Stimulated activated CD8-positive, alpha-beta memory T cell treated with anti-CD3 and anti-CD28 coated beads, Interleukin-7, amount 100 ng/mL, for 24 hours (primary cell): ENCODE measurements at regions not wholly inside any gene's neighbourhood (a gene's known extent, or its start where the extent isn't known, plus 50 kb on each side); places are given as distances from the start of the nearest gene placed in this dataset.

Source experiments
- DNase-seq: peaks from one replicate; pipeline ENCODE4 v3.0.0-alpha.2; 2020; ENCODE audit warnings: low read depth

DNA sequence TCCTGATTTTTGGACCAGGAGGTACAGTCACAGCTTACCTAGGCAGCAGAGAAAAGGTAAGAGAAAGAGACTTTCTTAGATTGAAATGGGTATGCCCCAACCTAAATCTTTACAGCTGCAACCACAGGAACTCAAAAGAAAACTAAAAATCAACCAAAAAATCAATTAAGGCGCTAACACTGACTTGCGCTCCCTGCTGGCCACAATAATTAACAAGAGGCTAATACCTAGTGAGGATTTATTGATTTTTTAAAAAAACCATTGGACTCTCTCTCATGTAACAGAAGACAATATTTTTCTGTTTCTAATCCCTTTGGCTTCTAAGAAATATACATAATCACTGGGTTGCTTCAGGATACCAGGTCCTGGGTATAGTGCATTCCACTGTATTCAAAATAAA is 153.9 kb upstream of the TENM3 start:
- no peak for DNase-seq

DNA sequence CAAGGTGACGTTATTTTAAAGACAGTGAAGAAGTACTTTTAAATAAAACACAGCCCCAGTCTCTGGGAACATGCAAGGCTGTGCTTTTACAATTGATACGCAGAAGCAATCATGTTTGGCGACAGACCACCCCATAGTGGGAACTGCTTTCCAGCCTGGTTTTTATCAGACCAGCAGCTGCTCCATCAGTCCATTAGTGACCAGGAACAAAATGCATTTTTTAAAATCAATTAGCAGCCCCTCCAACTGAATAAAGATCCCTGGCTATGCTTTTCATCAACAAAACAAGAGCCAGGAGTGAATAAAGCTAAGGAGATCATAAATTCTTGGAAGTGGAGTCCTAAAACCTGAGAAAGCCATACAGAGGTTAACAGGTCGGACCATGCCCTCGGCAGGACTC is 153.0 kb upstream of the TENM3 start:
- no peak for DNase-seq

DNA sequence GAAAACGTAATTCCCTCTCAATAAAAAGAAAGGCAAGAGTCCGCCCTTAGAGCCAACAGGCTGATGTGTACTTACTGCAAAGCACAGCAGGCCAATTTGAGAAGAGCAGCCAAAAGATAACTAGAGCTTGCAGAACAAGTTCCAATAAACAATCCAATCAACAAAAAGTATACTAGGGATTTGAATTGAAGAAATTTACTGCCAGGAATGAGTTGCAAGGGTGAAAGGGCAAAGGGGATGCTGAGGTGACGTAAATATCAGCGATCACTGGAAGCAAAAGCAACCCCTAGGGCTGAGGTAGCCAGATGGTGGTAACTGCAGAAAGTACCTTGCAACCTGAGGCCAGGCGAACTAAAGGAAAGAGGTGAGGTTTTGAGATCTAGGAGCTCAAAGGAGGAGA is 152.1 kb upstream of the TENM3 start:
- no peak for DNase-seq

DNA sequence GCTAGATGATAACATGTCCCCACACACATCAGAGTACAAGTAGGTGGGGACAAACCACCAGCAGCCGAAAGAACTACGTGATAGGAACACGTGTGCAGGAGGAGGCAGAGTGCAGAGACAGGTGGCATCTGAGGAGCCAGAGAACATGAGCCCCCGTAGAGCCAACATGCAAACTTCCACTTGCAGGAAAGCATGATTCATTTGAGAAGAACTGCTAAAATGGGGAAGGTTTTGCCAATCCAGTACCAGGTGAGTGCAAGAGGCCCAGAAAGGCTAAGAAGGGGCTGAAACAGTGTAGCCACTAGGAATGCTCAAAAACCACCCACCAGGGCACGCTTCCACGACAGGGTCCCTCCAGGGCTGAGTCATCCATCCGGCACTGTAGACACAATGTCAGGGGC is 149.8 kb upstream of the TENM3 start:
- DNase-seq: no peak

DNA sequence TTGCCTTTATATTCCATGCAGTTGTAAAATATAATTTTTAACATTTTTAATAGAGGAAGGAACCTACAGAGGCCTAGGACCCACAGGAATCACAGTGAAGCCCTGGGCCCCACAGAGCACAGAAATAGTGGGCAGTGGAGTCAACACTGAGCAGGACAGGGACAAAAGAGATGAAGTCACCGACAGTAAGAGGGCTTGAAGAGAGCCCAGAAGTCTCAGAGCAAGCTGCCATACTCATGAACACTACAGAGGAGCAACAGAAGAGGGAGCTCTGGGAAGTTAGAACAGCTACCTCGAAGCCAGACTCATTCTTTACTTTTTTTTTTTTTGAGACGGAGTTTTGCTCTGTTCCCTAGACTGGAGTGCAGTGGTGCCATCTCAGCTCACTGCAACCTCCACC is 149.3 kb upstream of the TENM3 start:
- DNase-seq: no peak

DNA sequence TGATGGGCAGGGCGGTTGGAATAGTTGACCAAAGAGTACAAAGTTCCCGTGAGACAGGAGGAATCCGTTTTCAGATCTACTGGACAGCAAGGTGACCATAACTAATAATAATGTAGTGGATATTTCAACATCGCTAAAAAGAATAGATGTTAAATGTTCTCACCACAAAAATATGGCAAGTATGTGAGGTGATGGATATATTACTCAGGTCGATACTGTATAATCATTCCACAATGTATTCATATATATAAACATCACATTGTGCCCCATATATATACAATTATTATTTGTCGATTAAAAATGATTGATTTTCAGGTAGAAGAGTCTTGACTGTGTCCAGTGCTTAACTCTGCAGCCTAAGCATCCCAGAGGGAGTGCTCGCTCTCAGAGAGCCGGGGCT is 141.6 kb upstream of the TENM3 start:
- no peak for DNase-seq

DNA sequence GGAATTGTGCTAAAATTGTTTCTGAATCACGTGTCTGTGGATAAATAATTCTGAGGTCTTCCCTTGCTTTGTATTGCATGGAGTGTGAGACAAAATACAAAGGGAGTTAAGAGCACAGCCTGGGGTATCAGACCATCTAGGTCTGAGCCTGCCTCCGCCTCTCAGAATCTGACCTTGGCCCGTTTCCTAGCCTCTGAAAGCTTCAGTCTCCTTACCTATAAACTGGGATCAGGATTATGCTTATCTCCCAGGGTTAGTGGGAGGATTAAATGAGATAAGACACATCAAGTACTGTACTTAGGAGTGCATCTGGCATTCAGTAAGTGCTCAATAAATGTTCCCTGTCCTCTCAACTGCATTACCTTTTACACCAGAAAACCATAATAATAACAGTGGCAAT is 140.6 kb upstream of the TENM3 start:
- DNase-seq: no peak

DNA sequence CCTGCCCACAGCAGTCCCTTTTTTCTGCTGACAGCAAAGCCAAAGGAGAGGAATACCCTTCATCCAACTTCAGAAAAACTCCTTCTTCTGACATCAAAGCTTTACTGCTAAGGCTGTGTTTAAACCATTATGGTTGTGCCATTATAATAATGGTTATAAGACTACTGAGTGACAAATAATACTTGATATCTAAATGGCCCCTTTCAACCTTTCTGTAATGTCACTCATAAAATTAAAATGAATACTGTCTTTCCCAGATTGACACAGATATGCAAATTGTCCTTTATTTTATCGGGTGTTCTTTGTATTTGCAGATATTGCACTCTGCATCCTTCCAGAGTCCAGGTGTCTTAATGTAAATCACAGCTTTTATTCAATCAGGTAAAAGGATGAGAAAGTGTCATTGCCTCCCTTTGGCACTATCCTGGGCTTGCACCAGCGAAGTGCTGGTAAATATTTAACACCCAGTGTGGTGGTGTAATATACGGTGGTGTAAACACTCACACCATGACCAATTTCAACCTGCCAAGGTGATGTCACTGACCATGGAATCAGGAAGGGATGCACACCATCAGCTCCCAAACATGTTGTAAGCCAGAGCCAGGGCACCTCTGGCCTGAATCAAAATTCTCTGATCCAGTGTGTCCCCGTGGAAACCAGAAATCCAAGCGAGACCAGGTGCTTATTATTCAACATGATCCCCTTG is 139.4 kb upstream of the TENM3 start:
- DNase-seq: no peak

DNA sequence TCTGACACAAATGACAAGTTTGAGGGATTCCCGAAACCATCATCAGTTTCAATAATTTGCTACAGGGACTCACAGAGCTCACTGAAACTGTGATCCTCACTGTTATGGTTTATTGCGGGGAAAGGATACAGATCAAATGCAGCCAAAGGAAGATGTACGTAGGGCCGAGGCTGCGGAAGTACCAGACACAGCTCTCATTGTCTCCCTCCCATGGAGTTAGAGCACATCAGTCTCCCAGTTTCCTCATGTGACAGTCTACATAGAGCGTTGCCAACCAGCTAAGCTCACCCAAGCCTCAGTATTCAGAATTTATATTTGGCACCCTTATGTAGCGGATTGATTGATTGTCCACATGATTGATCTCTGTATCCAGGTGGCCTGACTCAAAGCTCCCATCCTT is 137.8 kb upstream of the TENM3 start:
- no peak for DNase-seq

DNA sequence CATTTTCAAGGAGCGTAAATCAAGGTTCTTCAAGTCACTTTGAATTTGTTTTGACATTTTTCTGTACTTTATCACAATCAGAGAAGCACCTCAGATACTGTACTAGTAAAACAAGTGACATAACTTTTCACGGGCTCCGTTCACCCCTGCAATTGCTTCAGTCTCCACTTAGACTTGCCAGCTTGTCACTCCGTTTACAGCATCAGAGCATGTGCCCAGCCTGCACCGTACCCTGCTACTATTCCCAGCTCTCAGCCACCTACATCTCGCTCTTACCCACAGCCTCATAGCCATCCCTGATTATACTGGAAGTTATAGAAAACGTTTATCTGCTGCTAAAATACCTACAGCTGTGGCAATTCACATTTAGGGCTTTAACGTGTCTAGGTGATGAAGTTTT is 135.3 kb upstream of the TENM3 start:
- no peak for DNase-seq

DNA sequence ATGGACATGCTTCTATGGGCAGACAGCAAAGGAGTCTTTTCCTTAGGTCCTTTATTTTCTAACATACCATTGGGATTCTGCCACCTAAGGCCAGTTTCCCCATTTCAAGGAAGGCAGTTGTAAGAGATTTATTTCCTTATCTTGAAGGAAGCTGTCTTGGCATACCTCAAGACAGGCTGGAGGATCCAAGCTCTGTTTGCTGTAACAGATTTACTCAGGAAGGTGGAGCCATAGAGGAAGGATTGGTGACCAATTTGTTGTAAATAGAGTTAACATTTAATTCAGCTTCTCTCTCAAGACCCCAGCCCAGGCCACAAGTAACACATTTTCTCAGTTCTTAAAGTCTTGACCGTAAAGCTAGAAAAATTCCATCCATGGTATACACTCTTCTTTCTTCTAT is 131.6 kb upstream of the TENM3 start:
- no peak for DNase-seq

DNA sequence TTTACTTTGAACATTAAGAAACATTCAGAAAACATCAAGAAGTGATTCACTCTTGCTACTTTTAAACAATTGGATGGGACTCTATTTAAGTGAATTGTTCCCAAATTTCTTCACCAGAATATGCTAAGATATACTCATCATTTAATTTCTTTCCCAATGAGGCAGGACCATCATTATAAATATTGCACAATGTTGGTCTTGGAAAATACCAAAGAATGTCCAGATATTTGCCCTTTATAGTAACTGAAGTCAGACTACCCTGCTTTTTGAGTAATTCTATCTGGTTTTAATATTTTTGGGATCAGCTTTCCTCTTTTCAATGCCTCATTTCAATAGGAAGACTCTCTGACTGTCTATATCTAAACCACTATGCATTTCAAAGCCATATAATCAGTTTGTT is 129.4 kb upstream of the TENM3 start:
- no peak for DNase-seq

DNA sequence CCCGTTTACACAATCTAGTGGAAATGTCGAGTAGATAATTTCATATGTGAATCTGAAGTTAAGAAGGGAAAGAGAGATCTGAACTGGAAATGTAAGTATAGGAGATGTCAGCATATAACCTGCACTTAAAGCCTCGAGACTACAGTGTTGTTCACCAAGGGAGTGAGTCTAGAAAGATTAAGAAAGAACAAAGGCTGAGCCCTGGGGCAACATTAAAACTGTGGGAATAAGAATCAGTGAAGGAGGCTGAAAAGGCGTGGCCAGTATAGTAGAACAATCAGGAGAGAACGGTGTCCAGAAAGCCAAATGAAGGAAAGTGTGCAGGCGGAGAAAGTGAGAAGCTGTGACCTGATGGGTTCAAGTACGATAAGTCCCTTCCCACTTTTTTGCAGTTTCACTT is 118.8 kb upstream of the TENM3 start:
- DNase-seq: no peak

DNA sequence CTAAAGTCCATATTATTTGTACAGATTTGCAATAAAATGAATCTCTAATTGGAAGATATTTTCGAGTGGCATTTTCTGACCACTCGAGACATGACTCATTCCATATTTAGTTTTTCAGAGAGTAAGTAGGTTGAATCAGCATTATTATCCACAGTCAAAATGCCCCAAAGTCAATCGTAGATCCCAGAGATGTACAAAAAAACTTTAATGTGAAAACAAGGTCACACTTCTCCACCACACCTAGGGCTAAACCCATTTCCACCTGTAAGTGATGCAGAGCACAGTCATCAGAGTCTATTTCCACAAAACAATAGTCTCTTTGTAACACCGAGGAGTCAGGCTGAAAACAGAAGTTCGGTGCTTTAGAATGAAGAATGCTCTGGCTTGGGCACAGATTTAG is 117.1 kb upstream of the TENM3 start:
- no peak for DNase-seq

DNA sequence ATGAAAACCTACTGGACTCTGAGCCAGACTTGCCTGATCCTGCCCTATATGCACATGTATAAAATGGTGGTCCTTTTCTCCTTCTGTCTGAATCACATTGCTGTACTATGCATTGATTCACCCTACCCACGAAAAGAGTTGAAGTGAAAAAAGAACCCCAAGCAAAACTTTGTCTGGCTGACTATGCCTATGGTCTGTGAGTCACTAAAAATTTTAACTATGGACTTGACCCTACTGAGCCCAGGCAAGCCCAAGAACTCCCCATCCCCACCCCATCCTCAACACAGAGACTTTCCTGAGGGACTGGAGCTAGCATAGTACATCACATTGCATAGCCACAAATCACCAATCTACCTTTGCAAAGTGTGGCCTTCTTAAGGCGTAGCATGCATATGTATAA is 116.6 kb upstream of the TENM3 start:
- DNase-seq: no peak

DNA sequence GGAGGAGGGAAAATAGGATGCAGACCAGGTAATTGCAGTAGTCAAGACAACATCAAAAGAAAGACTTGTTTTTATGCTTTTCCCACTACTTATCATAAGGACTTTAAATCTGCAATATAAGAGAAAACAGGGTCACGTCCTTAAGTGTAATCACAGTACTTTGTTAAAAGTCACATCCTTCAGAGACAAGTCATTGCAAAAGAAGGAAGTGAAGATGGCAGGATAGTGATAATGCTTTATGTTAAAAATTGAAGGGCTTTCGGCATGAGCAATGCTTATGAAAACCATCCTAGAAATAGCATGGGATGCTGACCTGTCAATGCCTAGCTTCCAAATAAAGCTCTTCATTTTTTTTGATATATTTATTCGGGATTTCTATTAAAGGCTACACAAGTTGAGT is 110.2 kb upstream of the TENM3 start:
- no peak for DNase-seq

DNA sequence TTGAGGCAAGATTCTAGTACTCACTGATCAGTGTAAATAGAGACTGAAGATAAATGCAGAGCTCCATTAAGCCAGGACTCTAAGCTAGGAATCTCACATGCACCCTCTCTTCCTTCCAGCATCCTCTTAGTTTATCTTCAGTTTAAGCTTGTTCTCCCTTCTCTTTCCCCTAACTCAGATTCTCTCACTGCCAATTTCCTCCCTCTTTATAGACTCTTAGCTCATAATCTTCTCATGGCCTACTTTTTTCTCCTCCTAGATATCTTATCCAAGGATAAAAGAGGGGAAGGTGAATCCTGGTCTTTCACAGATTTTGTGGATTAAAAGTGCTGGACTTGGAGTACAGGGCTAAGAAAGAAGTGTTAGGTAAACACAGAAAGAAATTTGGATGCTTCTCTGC is 108.9 kb upstream of the TENM3 start:
- DNase-seq: no peak

DNA sequence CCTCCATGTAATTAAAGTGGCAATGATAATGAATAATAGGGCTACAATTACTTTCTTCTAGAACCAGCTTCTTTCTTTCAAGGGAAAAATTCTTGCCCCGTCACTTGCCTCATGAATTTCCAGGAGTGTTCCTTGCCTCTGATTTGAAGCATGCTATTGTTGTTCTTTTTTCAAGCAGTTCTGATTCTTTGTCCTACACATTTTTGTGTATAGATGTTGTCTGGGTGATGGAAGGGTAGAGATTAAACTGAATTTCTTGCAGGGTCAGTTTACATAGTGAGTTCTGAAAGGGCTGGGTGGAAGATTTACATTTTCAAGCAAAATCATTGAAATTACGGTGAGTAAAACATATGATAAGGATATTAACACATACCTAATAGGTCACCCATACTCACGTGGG is 107.0 kb upstream of the TENM3 start:
- no peak for DNase-seq

DNA sequence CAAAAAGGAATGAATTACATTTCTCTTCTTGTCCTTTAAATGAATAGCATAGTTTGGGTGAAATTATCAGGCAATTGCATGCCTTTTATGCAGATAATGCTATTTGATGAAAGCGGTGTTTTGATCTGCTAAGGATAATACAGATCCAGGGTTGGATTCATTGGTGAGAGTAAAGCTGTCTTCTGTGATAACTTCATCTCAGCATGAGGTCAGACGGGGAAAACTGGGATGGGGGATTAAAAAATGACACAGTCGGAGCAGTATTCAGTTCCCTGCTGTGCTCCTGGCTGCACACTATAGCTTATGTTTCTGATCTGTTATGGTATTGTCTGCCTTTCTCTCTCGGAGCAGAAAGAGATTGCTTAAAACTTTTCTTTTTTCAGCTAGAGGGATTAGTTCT is 105.9 kb upstream of the TENM3 start:
- no peak for DNase-seq

DNA sequence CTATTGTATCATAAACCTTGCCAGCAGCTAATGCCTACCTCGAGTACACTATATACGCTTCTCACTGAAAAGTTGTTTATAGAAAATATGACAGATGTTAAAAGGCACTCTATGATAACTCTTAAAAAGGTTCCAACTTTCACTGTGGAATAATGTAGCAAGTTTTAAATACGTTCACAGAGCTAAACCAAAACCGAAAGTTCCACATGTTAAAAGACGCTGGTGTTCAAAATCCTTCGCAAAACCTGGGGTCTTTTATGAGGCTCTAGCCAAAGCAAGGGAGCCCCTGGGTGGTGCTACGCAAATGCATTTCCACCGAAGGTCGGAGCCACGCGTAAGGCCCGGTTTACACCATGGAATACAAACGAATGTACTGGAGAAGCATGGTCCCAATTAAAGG is 103.7 kb upstream of the TENM3 start:
- DNase-seq: no peak

DNA sequence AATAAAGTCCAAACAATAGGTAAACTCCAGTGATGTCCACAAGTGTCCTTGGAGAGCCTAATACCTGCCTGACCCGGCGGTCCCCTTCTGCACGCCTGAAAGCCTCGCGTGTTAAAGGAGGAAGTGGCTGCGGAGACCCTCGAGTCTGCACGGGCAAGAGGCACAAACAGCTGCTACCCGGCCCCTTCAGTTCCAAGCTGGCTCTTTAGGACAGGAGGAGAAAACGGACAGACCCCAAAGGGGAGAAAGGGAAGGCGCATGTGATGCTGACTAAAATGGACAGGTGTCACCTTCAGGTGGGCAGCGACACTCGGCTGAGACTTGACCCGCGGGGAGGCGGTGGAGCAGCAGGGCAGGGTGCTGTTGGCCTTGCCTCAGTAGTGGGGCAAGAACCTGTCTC is 102.7 kb upstream of the TENM3 start:
- DNase-seq: no peak

DNA sequence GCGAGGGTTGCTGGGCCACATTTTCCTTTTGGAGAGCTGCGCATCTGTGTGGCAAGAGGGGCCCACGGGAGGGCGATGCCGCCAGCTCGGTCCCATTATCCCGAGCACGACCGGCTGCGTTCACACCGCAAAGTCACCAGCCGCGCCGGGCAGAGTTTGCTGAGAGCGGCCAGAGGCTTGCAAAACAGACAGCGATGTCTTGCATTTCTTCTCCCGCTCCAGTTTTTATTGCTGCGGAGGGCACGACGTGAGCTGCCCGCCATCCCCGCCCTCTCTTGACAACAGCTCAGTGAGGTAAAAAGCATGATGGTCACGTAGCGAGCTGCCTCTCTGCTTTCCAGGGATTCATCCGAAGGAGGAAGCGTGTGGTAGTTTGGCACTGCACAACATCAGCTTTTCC is 102.1 kb upstream of the TENM3 start:
- DNase-seq: no peak

DNA sequence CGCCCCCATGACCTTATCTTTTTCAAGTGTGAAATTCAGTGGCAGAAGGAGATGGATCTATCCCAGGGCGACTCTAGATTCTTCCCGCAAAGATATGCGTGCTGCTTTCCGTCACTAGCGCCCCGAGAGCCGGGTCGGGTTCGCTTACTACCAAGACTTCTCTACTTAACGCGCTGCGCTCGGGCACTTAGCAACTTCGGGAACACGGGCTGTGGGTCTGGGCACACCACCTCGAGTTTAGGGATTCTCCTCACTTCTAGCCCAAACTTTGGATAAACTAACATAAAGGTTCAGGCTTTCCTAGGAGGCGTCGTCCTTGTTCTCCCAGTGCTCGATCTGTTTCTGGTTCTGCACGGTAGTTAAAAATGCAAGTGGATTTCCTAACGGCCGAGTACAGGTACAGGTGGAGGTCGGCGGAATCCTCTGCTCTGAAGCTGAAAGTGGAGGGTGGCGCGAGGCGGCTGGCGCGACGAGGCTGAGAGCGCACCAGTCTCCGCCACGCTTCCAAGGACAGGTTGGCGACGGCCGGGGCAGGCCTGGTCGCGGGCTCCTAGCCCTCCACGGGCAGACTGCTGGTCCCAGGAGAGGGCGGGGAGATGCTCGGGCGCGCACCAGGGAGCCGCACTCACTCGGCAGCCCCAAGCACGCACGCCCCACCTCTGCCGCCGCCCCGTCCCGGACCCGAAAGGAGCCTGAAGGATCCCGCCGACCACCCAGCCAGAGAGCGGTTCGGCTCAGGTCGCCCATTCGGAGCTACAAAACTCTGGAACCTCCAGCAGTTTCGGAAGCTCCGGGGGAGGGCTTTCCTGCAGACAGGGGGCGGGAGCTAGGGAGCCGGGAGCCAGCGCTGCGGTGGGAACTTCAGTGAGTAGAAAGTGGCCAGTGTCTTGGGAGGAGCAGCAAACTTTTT is 100.8 kb upstream of the TENM3 start:
- DNase-seq: no peak
